Cardiac fibroblast (primary cell): ENCODE measurements at regions not wholly inside any gene's neighbourhood (a gene's known extent, or its start where the extent isn't known, plus 50 kb on each side); places are given as distances from the start of the nearest gene placed in this dataset.
"Not testable (repeated sequence)": the region's sequence is repeated elsewhere in the genome, so short reads cannot be mapped to it uniquely, and the experiment has no call there.

Source experiments
- DNase-seq, 2 donors: peaks; one replicate each; pipeline versions ENCODE4 v3.0.0 to v3.0.0-alpha.2; 2010; ENCODE audit warnings: low read depth in 2 of 2
- H3K4me3 ChIP-seq, 2 donors: replicated peaks in 1 of 2; 1 replicate in 1 of 2; 2 replicates in 1 of 2; pipeline ENCODE4 v1.5.1; 2011; ENCODE audit warnings: low read depth in 2 of 2, low read length in 2 of 2, mild to moderate bottlenecking in 2 of 2, moderate library complexity in 1 of 2
- TF ChIP-seq, protein P1 (sequence below): IDR thresholded peaks from one replicate; pipeline ENCODE4 v1.5.1; 2011; ENCODE audit warnings: low read depth, mild to moderate bottlenecking, low read length, inconsistent platforms

DNA sequence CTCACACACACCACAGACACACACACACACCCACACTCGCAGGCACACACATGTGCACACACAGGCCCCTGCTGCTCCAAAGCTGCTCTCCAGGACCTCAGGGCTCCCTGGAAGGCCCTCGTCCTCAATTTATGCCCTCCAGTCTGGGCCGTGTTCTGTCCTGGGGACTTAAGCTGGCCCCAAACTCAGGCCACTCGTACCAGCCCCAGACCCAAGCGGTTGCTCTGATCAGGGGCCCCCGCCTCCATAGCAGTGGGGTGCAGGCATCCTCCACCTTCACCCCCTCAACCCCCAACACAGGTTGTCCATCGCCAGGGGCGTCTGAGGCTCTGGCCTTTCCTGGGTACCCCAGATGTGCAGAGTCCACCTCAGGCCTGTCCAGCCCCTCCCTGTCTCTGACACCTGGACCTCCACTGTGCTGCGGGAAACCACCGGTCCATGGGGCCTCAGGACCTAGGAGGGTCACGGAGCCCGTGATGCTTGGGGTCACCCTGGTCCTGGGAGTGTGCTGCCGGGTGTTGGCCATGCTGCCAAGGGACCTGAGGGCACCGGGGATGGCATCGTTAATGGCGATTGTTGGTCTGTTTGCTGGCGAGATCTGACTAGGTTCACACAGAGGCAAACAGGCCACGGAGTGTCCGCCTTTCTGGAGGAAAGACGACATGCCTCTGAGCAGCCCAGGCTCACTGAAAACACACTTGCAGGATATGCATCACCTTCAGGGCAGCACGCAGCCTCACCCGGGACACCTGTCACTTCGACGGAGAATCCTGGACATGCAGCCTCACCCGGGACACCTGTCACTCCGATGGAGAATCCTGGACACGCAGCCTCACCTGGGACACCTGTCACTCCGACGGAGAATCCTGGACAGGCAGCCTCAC, 155.6 kb downstream of the NDUFA10 start:
- DNase-seq = no peak
- TF ChIP-seq, protein P1, sequence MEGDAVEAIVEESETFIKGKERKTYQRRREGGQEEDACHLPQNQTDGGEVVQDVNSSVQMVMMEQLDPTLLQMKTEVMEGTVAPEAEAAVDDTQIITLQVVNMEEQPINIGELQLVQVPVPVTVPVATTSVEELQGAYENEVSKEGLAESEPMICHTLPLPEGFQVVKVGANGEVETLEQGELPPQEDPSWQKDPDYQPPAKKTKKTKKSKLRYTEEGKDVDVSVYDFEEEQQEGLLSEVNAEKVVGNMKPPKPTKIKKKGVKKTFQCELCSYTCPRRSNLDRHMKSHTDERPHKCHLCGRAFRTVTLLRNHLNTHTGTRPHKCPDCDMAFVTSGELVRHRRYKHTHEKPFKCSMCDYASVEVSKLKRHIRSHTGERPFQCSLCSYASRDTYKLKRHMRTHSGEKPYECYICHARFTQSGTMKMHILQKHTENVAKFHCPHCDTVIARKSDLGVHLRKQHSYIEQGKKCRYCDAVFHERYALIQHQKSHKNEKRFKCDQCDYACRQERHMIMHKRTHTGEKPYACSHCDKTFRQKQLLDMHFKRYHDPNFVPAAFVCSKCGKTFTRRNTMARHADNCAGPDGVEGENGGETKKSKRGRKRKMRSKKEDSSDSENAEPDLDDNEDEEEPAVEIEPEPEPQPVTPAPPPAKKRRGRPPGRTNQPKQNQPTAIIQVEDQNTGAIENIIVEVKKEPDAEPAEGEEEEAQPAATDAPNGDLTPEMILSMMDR = no peak
- H3K4me3 ChIP-seq = no peak overlapping the region

DNA sequence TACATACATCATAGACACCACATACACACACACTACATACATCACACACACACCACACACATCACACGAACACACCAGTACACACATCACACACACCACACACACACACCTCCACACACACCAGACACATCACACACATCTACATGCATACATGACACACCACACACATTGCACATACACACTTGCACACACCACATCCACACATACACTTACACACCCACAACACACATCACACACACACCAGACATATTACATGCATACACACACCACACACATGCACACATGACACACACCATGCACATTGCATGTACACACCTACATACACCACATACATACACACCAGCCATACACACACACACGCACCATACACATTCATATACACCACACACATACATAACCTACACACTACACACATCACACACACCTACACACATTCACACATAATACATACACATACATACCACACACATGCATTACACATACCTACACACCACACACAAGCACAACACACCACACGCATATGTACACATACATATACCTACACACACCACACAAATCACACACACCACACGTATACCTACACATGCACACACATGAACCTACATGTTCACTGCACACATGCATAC, 156.5 kb downstream of the NDUFA10 start:
- TF ChIP-seq, protein P1 = no peak
- no peak overlapping the region for H3K4me3 ChIP-seq
- no peak for DNase-seq

GRCh38 chr2:239866778-239867177, 158.4 kb downstream of the NDUFA10 start:
- DNase-seq = no peak
- TF ChIP-seq, protein P1 = no peak
- H3K4me3 ChIP-seq = no peak overlapping the region

DNA sequence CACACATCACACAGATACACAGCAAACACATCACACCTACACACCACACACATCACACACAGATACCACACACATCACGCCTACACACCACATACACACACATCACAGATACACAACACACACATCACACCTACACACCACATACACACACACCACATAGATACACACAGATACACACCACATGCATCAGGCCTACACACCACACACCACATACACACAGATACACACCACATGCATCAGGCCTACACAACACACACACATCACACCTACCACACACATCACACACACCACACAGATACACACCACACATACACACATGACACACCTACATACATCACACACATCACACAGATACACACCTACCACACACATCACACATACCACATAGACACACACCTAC, 158.8 kb downstream of the NDUFA10 start:
- TF ChIP-seq, protein P1 = no peak
- no peak for DNase-seq
- H3K4me3 ChIP-seq = no peak overlapping the region

- not testable (repeated sequence) for H3K4me3 ChIP-seq, DNase-seq
Observed at GRCh38 chr2:239865856-239866255, 159.3 kb downstream of the NDUFA10 start.

DNA sequence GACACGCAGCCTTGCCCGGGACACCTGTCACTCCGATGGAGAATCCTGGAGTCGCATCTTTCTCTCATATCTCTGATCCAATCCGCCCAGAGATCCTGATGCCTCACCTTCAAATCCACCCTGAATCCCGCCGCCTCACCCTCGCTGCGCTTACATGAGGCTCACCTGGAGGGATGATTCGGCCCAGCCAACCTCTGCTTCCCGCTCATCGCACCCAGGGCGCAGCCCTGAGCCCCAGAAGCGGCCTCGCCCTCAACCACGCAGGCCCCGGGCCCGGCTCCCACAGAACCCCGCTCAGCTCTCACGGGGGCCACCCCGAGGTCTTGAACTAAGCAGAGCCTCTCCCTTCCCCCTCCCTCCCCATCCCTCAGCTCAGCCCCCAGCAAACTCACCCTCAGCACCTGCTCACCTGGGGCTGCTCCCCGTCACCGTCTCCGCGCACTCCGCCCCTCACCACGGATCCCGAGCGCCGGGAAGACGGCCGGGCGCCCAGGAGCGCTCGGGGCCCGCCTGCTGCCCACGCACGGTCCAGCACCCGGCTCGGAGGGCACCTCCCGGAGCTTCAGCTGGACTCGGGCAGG, 160.0 kb downstream of the NDUFA10 start:
- H3K4me3 ChIP-seq = no peak overlapping the region
- TF ChIP-seq, protein P1 = no peak
- DNase-seq = no peak

GRCh38 chr2:239864247-239865058, 160.7 kb downstream of the NDUFA10 start:
- no peak for DNase-seq
- no peak overlapping the region for H3K4me3 ChIP-seq
- TF ChIP-seq, protein P1 = no peak
